OCI-LY1 (cell line): ENCODE measurements at regions not wholly inside any gene's neighbourhood (a gene's known extent, or its start where the extent isn't known, plus 50 kb on each side); places are given as distances from the start of the nearest gene placed in this dataset.

Experiments used
- H2AFZ ChIP-seq: fragments of 200-600 bp; sonication (generic), shearing (Covaris generic); 2 replicates; pipeline ENCODE4 v1.6.0; 2014; ENCODE audit warnings: antibody characterized with exemption, mild to moderate bottlenecking, low read length
- H3F3A ChIP-seq: fragments of 200-600 bp; sonication (generic), shearing (Covaris generic); 2 replicates; pipeline ENCODE4 v1.6.0; 2014; ENCODE audit warnings: mild to moderate bottlenecking, antibody characterized with exemption, low read length, moderate library complexity; ENCODE audit not compliant: insufficient read depth
- H3K27ac ChIP-seq: fragments of 200-600 bp; sonication (generic); 2 replicates; pipeline ENCODE4 v1.5.1; 2014; ENCODE audit warnings: low read length, mixed run types, mild to moderate bottlenecking, low read depth; ENCODE audit not compliant: poor library complexity, severe bottlenecking
- H3K27me3 ChIP-seq: fragments of 200-600 bp; sonication (generic); 2 replicates; pipeline ENCODE4 v1.6.0; 2014; ENCODE audit warnings: antibody characterized with exemption, mild to moderate bottlenecking, low read length, moderate library complexity; ENCODE audit not compliant: insufficient read depth
- H3K36me3 ChIP-seq: fragments of 200-600 bp; sonication (generic); 2 replicates; pipeline ENCODE4 v1.6.1; 2014; ENCODE audit warnings: mild to moderate bottlenecking, antibody characterized with exemption, low read length, moderate library complexity, mixed read lengths; ENCODE audit not compliant: insufficient read depth
- H3K4me1 ChIP-seq: fragments of 200-600 bp; sonication (generic); 2 replicates; pipeline ENCODE4 v1.5.1; 2014; ENCODE audit warnings: mild to moderate bottlenecking, low read length, moderate library complexity; ENCODE audit not compliant: insufficient read depth, severe bottlenecking
- H3K4me2 ChIP-seq: fragments of 200-600 bp; sonication (generic), shearing (Covaris generic); 2 replicates; pipeline ENCODE4 v1.6.1; 2014; ENCODE audit warnings: low read length
- H3K4me3 ChIP-seq: fragments of 200-600 bp; sonication (generic); 2 replicates; pipeline ENCODE4 v1.5.1; 2014; ENCODE audit warnings: low read length, low read depth, mild to moderate bottlenecking, mixed read lengths; ENCODE audit not compliant: poor library complexity, severe bottlenecking
- H3K79me2 ChIP-seq: fragments of 200-600 bp; shearing (Covaris generic); 2 replicates; pipeline ENCODE4 v1.6.1; 2016; ENCODE audit warnings: mixed run types, low read length, mixed read lengths; ENCODE audit not compliant: insufficient read depth
- H3K9ac ChIP-seq: fragments of 200-600 bp; sonication (generic), shearing (Covaris generic); 2 replicates; pipeline ENCODE4 v1.6.1; 2014; ENCODE audit warnings: mild to moderate bottlenecking, low read length, mixed read lengths
- H3K9me2 ChIP-seq: fragments of 200-600 bp; sonication (generic), shearing (Covaris generic); 2 replicates; pipeline ENCODE4 v1.6.1; 2014; ENCODE audit warnings: low read depth, mild to moderate bottlenecking, low read length, mixed read lengths
- H3K9me3 ChIP-seq: fragments of 200-600 bp; shearing (Covaris generic); 2 replicates; pipeline ENCODE4 v1.6.1; 2014; ENCODE audit warnings: low read length, mixed read lengths
- H4K20me1 ChIP-seq: fragments of 200-600 bp; sonication (generic), shearing (Covaris generic); 2 replicates; pipeline ENCODE4 v1.6.0; 2016; ENCODE audit warnings: mild to moderate bottlenecking, low read length; ENCODE audit not compliant: insufficient read depth
- CTCF ChIP-seq: fragments of 200-600 bp; sonication (generic), shearing (Covaris generic); IDR thresholded peaks from 2 replicates; pipeline ENCODE4 v1.5.1; 2017; ENCODE audit warnings: mild to moderate bottlenecking, antibody characterized with exemption, low read length, moderate library complexity, mixed read lengths
- EZH2 ChIP-seq: fragments of 200-600 bp; sonication (generic), shearing (Covaris generic); IDR thresholded peaks from 2 replicates; pipeline ENCODE4 v1.8.0; 2017; ENCODE audit warnings: borderline replicate concordance, mixed run types, mild to moderate bottlenecking, antibody characterized with exemption, low read length, moderate library complexity, mixed read lengths

GRCh38 chr2:51350100-51350499, 318.2 kb upstream of the NRXN1 start:
- Histone ChIP-seq H3K9ac (no peak overlapping the region), H3K4me1 (no peaks in the 10 kb centered on the region), H3K9me2 (no peaks in the 10 kb centered on the region), H3F3A (no peaks in the 10 kb centered on the region), H3K79me2 (no peaks in the 10 kb centered on the region), H3K4me2 (no peak overlapping the region), H3K27ac (no peak overlapping the region), H2AFZ (no peak overlapping the region), H3K9me3 (no peaks in the 10 kb centered on the region), H4K20me1 (no peaks in the 10 kb centered on the region), H3K4me3 (no peak overlapping the region), H3K36me3 (no peaks in the 10 kb centered on the region), H3K27me3 (no peaks in the 10 kb centered on the region)
- TF ChIP-seq CTCF (no peak), EZH2 (no peak)

GRCh38 chr2:51344886-51345285, 313.0 kb upstream of the NRXN1 start:
- no peaks in the 10 kb centered on the region for H3K79me2 ChIP-seq
- no peaks in the 10 kb centered on the region for H3K36me3 ChIP-seq
- no peak overlapping the region for H2AFZ ChIP-seq
- H3K4me3 ChIP-seq: no peak overlapping the region
- H4K20me1 ChIP-seq: no peaks in the 10 kb centered on the region
- no peaks in the 10 kb centered on the region for H3K9me2 ChIP-seq
- H3F3A ChIP-seq: no peaks in the 10 kb centered on the region; the same call in 1 of the 2 replicates
- H3K27me3 ChIP-seq: no peaks in the 10 kb centered on the region
- TF ChIP-seq CTCF: no peak
- TF ChIP-seq EZH2: no peak
- H3K4me1 ChIP-seq: no peaks in the 10 kb centered on the region
- no peak overlapping the region for H3K9ac ChIP-seq
- no peak overlapping the region for H3K27ac ChIP-seq
- H3K4me2 ChIP-seq: no peak overlapping the region
- H3K9me3 ChIP-seq: no peaks in the 10 kb centered on the region

GRCh38 chr2:51335087-51336058, 303.4 kb upstream of the NRXN1 start:
- Histone ChIP-seq H2AFZ (no peak overlapping the region), H3K27ac (no peak overlapping the region), H3K4me3 (no peak overlapping the region), H3F3A (no peaks in the 10 kb centered on the region; the same call in 1 of the 2 replicates), H3K79me2 (no peaks in the 10 kb centered on the region; the same call in 1 of the 2 replicates), H3K4me2 (no peak overlapping the region), H3K9me3 (no peaks in the 10 kb centered on the region), H3K36me3 (no peaks in the 10 kb centered on the region), H4K20me1 (no peaks in the 10 kb centered on the region), H3K27me3 (no peaks in the 10 kb centered on the region), H3K9ac (no peak overlapping the region), H3K9me2 (no peaks in the 10 kb centered on the region), H3K4me1 (no peaks in the 10 kb centered on the region)
- no peak for TF ChIP-seq EZH2
- TF ChIP-seq CTCF: no peak
